CD14-positive monocyte (primary cell): ENCODE measurements at regions not wholly inside any gene's neighbourhood (a gene's known extent, or its start where the extent isn't known, plus 50 kb on each side); places are given as distances from the start of the nearest gene placed in this dataset.

Experiments
- DNase-seq, 3 donors: peaks; one replicate each; pipeline ENCODE4 v3.0.0-alpha.2; 2011 to 2022
- H2AFZ ChIP-seq: 2 replicates; pipeline ENCODE4 v1.6.0; 2012; ENCODE audit warnings: mild to moderate bottlenecking, low read depth, low read length, inconsistent platforms; ENCODE audit not compliant: insufficient read depth, poor library complexity, severe bottlenecking
- H3K27ac ChIP-seq, 2 donors: 1 replicate in 1 of 2; 2 replicates in 1 of 2; pipeline ENCODE4 v1.5.1; 2012 to 2013; ENCODE audit warnings: low read length in 2 of 2, control low read depth in 1 of 2, inconsistent platforms in 1 of 2, low read depth in 1 of 2, mild to moderate bottlenecking in 1 of 2
- H3K27me3 ChIP-seq, 2 donors: one replicate each; pipeline versions ENCODE4 v1.6.0 to v1.6.1; 2011 to 2013; ENCODE audit warnings: low read length in 2 of 2; ENCODE audit not compliant: control insufficient read depth in 2 of 2, insufficient read depth in 2 of 2
- H3K36me3 ChIP-seq, 2 donors: replicated peaks in 1 of 2; 1 replicate in 1 of 2; 2 replicates in 1 of 2; pipeline versions ENCODE4 v1.5.1 to v1.6.1; 2012 to 2013; ENCODE audit warnings: low read length in 2 of 2, control low read depth in 1 of 2, inconsistent platforms in 1 of 2, mild to moderate bottlenecking in 1 of 2; ENCODE audit not compliant: insufficient read depth in 2 of 2, control insufficient read depth in 1 of 2
- H3K4me1 ChIP-seq, 2 donors: 1 replicate in 1 of 2; 2 replicates in 1 of 2; pipeline versions ENCODE4 v1.5.1 to v1.6.1; 2012 to 2013; ENCODE audit warnings: low read length in 2 of 2, control low read depth in 1 of 2, inconsistent platforms in 1 of 2, mild to moderate bottlenecking in 1 of 2, moderate library complexity in 1 of 2; ENCODE audit not compliant: insufficient read depth in 2 of 2, control insufficient read depth in 1 of 2
- H3K4me2 ChIP-seq: replicated peaks from 2 replicates; pipeline ENCODE3; 2012; ENCODE audit warnings: low read length, moderate library complexity, mild to moderate bottlenecking; ENCODE audit not compliant: poor library complexity, severe bottlenecking; ENCODE audit errors: extremely low read depth
- H3K4me3 ChIP-seq, 3 experiments: fragments of 200-600 bp in 1 of 3; sonication (generic) in 1 of 3; replicated peaks in 1 of 3; 1 replicate in 2 of 3; 2 replicates in 1 of 3; pipeline ENCODE4 v1.5.1; 2011 to 2013; ENCODE audit warnings: low read length in 3 of 3, mild to moderate bottlenecking in 3 of 3, control low read depth in 2 of 3, low read depth in 2 of 3, inconsistent platforms in 1 of 3, moderate library complexity in 1 of 3
- H3K79me2 ChIP-seq: 2 replicates; pipeline ENCODE4 v1.6.0; 2012; ENCODE audit warnings: mild to moderate bottlenecking, control low read depth, inconsistent platforms, low read length, moderate library complexity; ENCODE audit not compliant: insufficient read depth
- H3K9ac ChIP-seq: 2 replicates; pipeline ENCODE4 v1.6.0; 2017; ENCODE audit warnings: low read length, mild to moderate bottlenecking; ENCODE audit not compliant: insufficient read depth, poor library complexity, severe bottlenecking
- H3K9me3 ChIP-seq, 2 donors: replicated peaks in 1 of 2; 1 replicate in 1 of 2; 2 replicates in 1 of 2; pipeline versions ENCODE4 v1.5.1 to v1.6.1; 2012 to 2013; ENCODE audit warnings: low read length in 2 of 2, control low read depth in 1 of 2; ENCODE audit not compliant: control insufficient read depth in 1 of 2, insufficient read depth in 1 of 2
- H4K20me1 ChIP-seq: 2 replicates; pipeline ENCODE4 v1.6.0; 2012; ENCODE audit warnings: mild to moderate bottlenecking, low read length, control low read depth, moderate library complexity; ENCODE audit not compliant: insufficient read depth
- H3K27ac Mint-ChIP-seq, 7 donors: one replicate each; pipeline ENCODE4 v1.8.0; 2020; ENCODE audit warnings: mild to moderate bottlenecking in 7 of 7, mixed read lengths in 7 of 7, moderate library complexity in 6 of 7, inconsistent platforms in 2 of 7
- H3K27me3 Mint-ChIP-seq, 3 donors: one replicate each; pipeline ENCODE4 v1.8.0; 2021 to 2022; ENCODE audit warnings: low read depth in 3 of 3, mild to moderate bottlenecking in 3 of 3, mixed read lengths in 3 of 3, moderate library complexity in 3 of 3, inconsistent platforms in 1 of 3
- H3K36me3 Mint-ChIP-seq, 2 donors: one replicate each; pipeline ENCODE4 v1.8.0; 2020; ENCODE audit warnings: mixed read lengths in 2 of 2, inconsistent platforms in 1 of 2, mild to moderate bottlenecking in 1 of 2
- H3K4me1 Mint-ChIP-seq: one replicate; pipeline ENCODE4 v1.8.0; 2020; ENCODE audit warnings: mild to moderate bottlenecking, mixed read lengths
- H3K4me3 Mint-ChIP-seq, 2 donors: one replicate each; pipeline ENCODE4 v1.8.0; 2020; ENCODE audit warnings: mild to moderate bottlenecking in 2 of 2, mixed read lengths in 2 of 2, moderate library complexity in 1 of 2
- H3K9me3 Mint-ChIP-seq, 7 donors: one replicate each; pipeline ENCODE4 v1.8.0; 2020 to 2022; ENCODE audit warnings: mixed read lengths in 7 of 7, mild to moderate bottlenecking in 6 of 7, moderate library complexity in 6 of 7, inconsistent platforms in 2 of 7
- WGBS: methylation state at CpG from one replicate; pipeline ENCODE4 v1.1.5; 2013; ENCODE audit warnings: missing lambda C conversion rate; ENCODE audit not compliant: insufficient coverage; 5-methylcytosine and 5-hydroxymethylcytosine counted together
- intact Hi-C, 2 donors: fragments of 100-400 bp; cut with micrococcal nuclease; formaldehyde crosslinking; loops; one replicate each; pipeline versions ENCODE4 v1.15.0 to v1.15.1; 2023
- TF ChIP-seq, protein P1 (sequence below): fragments of 200-600 bp; IDR thresholded peaks from one replicate; pipeline ENCODE4 v1.8.0; 2022; ENCODE audit warnings: antibody characterized with exemption, mild to moderate bottlenecking

GRCh38 chr10:8431511-8431910 is 377.0 kb downstream of the GATA3 start:
- H3K36me3 Mint-ChIP-seq = no peaks in the 10 kb centered on the region
- no peak overlapping the region for H3K9ac ChIP-seq
- H3K4me3 Mint-ChIP-seq = no peak overlapping the region
- H3K4me3 ChIP-seq = no peak overlapping the region
- H3K79me2 ChIP-seq = no peaks in the 10 kb centered on the region
- TF ChIP-seq, protein P1, sequence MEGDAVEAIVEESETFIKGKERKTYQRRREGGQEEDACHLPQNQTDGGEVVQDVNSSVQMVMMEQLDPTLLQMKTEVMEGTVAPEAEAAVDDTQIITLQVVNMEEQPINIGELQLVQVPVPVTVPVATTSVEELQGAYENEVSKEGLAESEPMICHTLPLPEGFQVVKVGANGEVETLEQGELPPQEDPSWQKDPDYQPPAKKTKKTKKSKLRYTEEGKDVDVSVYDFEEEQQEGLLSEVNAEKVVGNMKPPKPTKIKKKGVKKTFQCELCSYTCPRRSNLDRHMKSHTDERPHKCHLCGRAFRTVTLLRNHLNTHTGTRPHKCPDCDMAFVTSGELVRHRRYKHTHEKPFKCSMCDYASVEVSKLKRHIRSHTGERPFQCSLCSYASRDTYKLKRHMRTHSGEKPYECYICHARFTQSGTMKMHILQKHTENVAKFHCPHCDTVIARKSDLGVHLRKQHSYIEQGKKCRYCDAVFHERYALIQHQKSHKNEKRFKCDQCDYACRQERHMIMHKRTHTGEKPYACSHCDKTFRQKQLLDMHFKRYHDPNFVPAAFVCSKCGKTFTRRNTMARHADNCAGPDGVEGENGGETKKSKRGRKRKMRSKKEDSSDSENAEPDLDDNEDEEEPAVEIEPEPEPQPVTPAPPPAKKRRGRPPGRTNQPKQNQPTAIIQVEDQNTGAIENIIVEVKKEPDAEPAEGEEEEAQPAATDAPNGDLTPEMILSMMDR = no peak
- H2AFZ ChIP-seq = no peak overlapping the region
- peaks cover 0 to 4% (median 0%) of the 10 kb centered on the region in 7 donors for H3K9me3 Mint-ChIP-seq
- no peaks in the 10 kb centered on the region for H3K36me3 ChIP-seq
- no peaks in the 10 kb centered on the region for H4K20me1 ChIP-seq
- H3K27ac Mint-ChIP-seq = peak overlapping the region in 1 of 7 donors; percentile 32
- no peaks in the 10 kb centered on the region for H3K4me1 ChIP-seq
- H3K27me3 Mint-ChIP-seq = peaks cover 0 to 4% (median 0%) of the 10 kb centered on the region in 3 donors
- H3K27ac ChIP-seq = no peak overlapping the region
- H3K9me3 ChIP-seq = no peaks in the 10 kb centered on the region
- H3K4me2 ChIP-seq = no peak overlapping the region
- 56% methylated on average over 1 of the region's 1 CpG for WGBS
- intact Hi-C loops = no loop called here
- no peak for DNase-seq
- no peaks in the 10 kb centered on the region for H3K27me3 ChIP-seq
- H3K4me1 Mint-ChIP-seq = no peaks in the 10 kb centered on the region

DNA sequence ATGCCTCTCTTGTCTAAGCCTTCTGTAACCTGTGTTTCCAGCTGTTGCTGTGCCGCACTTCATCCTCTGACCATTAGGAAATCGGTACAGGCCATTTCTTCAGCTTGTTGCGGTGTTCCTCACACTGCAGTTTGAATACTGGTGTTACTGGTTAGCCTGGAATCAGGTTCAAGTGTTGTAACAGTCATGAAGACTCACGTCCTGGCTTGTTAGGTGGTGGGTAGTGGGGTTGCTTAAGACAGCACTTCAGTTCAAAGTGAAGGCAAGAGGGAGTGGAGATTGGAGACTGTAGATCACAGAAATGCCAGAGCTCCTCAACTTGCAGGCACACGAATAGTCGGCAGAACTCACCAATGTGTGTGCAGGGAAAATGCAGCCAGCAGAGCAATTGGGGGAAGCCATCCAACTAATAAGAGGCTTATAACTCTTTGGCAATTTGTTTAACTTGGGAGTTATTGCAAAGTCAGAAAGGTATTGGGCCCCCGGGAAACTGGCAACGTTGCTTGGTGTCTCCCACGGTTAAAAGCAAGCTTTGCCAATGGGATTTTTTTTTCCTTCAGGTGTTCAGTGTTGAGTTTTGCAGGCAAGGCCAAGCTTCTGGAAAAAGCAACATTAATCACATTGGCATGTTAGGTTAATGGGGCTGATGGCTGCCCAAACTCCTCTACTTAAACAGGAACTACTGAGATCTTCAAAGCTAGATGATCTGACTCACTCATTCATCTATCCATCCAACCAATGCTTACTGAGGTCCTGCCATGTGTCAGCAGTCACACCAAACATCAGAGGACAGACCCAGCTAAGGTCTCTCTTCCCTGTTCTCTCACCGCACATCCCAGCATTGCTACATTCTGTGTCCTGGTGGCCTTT is 380.9 kb downstream of the GATA3 start:
- Mint-ChIP-seq H3K4me1 (no peaks in the 10 kb centered on the region), H3K4me3 (no peak overlapping the region), H3K9me3 (peaks cover 0 to 2% (median 0%) of the 10 kb centered on the region in 7 donors), H3K27me3 (peaks cover 0 to 5% (median 0%) of the 10 kb centered on the region in 3 donors), H3K27ac (no peak overlapping the region), H3K36me3 (no peaks in the 10 kb centered on the region)
- WGBS = 93% methylated on average over 8 of the region's 10 CpGs
- Histone ChIP-seq H3K9ac (no peak overlapping the region), H3K27me3 (no peaks in the 10 kb centered on the region), H2AFZ (no peak overlapping the region), H3K9me3 (no peaks in the 10 kb centered on the region), H3K4me1 (no peaks in the 10 kb centered on the region), H3K4me2 (no peak overlapping the region), H3K36me3 (no peaks in the 10 kb centered on the region), H3K4me3 (no peak overlapping the region), H3K27ac (no peak overlapping the region), H3K79me2 (no peaks in the 10 kb centered on the region), H4K20me1 (no peaks in the 10 kb centered on the region)
- intact Hi-C loops = no loop called here
- TF ChIP-seq, protein P1 = no peak
- no peak for DNase-seq
